Thoracic aorta (tissue), 2 donors: ENCODE measurements at regions not wholly inside any gene's neighbourhood (a gene's known extent, or its start where the extent isn't known, plus 50 kb on each side); places are given as distances from the start of the nearest gene placed in this dataset.

Experiments used
- ATAC-seq: fragments of 150-250 bp; one replicate; pipeline ENCODE4 v1.8.0; 2017; ENCODE audit warnings: low read depth; ENCODE audit not compliant: insufficient number of reproducible peaks, low FRiP score
- DNase-seq: peaks from one replicate; pipeline ENCODE4 v3.0.0-alpha.2; 2020; ENCODE audit warnings: low spot score
- H3K27ac ChIP-seq, 2 donors: fragments of 200-600 bp; sonication (generic); 1 replicate in 1 of 2; 2 replicates in 1 of 2; pipeline ENCODE4 v1.5.1; 2016; ENCODE audit warnings: mild to moderate bottlenecking in 2 of 2, moderate library complexity in 2 of 2
- H3K27me3 ChIP-seq: fragments of 200-600 bp; sonication (generic); replicated peaks from 2 replicates; pipeline ENCODE4 v1.6.0; 2016; ENCODE audit warnings: mild to moderate bottlenecking; ENCODE audit not compliant: insufficient read depth
- H3K36me3 ChIP-seq: fragments of 200-600 bp; sonication (generic); one replicate; pipeline ENCODE4 v1.5.1; 2016
- H3K4me1 ChIP-seq, 2 donors: fragments of 200-600 bp; sonication (generic); 1 replicate in 1 of 2; 2 replicates in 1 of 2; pipeline versions ENCODE4 v1.5.1 to v1.6.0; 2016; ENCODE audit warnings: low read depth in 2 of 2, mild to moderate bottlenecking in 1 of 2; ENCODE audit not compliant: control insufficient read depth in 1 of 2
- H3K4me3 ChIP-seq: fragments of 200-600 bp; sonication (generic); 2 replicates; pipeline ENCODE4 v1.5.1; 2016; ENCODE audit warnings: mild to moderate bottlenecking
- H3K9me3 ChIP-seq: fragments of 200-600 bp; sonication (generic); 2 replicates; pipeline ENCODE4 v1.5.1; 2016
- CTCF ChIP-seq: fragments of 200-600 bp; sonication (generic); IDR thresholded peaks from one replicate; pipeline ENCODE4 v1.5.1; 2019; ENCODE audit warnings: antibody characterized with exemption

GRCh38 chr6:164807125-164807524 is 502.3 kb downstream of the C6orf118 start:
- ATAC-seq = no peak
- Histone ChIP-seq H3K9me3 (no peaks in the 10 kb centered on the region), H3K4me1 (no peaks in the 10 kb centered on the region), H3K27me3 (no peaks in the 10 kb centered on the region), H3K4me3 (no peak overlapping the region), H3K27ac (no peak overlapping the region), H3K36me3 (no peaks in the 10 kb centered on the region)
- no peak for DNase-seq
- no peak for TF ChIP-seq CTCF

GRCh38 chr6:164795056-164795815 is 514.2 kb downstream of the C6orf118 start:
- Histone ChIP-seq H3K9me3 (no peaks in the 10 kb centered on the region), H3K4me3 (no peak overlapping the region), H3K27me3 (no peaks in the 10 kb centered on the region), H3K36me3 (no peaks in the 10 kb centered on the region), H3K4me1 (peaks cover 0 to 14% of the 10 kb centered on the region in 2 donors), H3K27ac (no peak overlapping the region)
- ATAC-seq = no peak
- TF ChIP-seq CTCF = no peak
- DNase-seq = no peak

GRCh38 chr6:164792666-164793065 is 516.7 kb downstream of the C6orf118 start:
- DNase-seq (no peak), ATAC-seq (no peak)
- Histone ChIP-seq H3K27ac (no peak overlapping the region), H3K27me3 (no peaks in the 10 kb centered on the region), H3K4me1 (peaks cover 0 to 14% of the 10 kb centered on the region in 2 donors), H3K4me3 (no peak overlapping the region), H3K36me3 (no peaks in the 10 kb centered on the region), H3K9me3 (no peaks in the 10 kb centered on the region)
- TF ChIP-seq CTCF = no peak

- Histone ChIP-seq H3K9me3 (no peaks in the 10 kb centered on the region), H3K4me1 (peaks cover 0 to 14% of the 10 kb centered on the region in 2 donors), H3K4me3 (no peak overlapping the region), H3K27ac (no peak overlapping the region), H3K27me3 (no peaks in the 10 kb centered on the region), H3K36me3 (no peaks in the 10 kb centered on the region)
- TF ChIP-seq CTCF = no peak
- no peak for DNase-seq
- no peak for ATAC-seq
These were observed 517.9 kb downstream of the C6orf118 start for GRCh38 chr6:164791498-164791897.

- no peaks in the 10 kb centered on the region for H3K4me1 ChIP-seq
- H3K27ac ChIP-seq = no peak overlapping the region
- TF ChIP-seq CTCF = no peak
- no peaks in the 10 kb centered on the region for H3K9me3 ChIP-seq
- no peaks in the 10 kb centered on the region for H3K36me3 ChIP-seq
- H3K27me3 ChIP-seq = no peaks in the 10 kb centered on the region
- H3K4me3 ChIP-seq = no peak overlapping the region
- ATAC-seq = no peak
- DNase-seq = no peak
These were observed 545.6 kb downstream of the C6orf118 start for GRCh38 chr6:164763788-164764187.
